GM12872 (cell line): ENCODE measurements at regions not wholly inside any gene's neighbourhood (a gene's known extent, or its start where the extent isn't known, plus 50 kb on each side); places are given as distances from the start of the nearest gene placed in this dataset.

ENCODE experiments used
- CTCF ChIP-seq: IDR thresholded peaks from 3 replicates; pipeline ENCODE4 v1.5.1; 2011; ENCODE audit warnings: low read depth, mild to moderate bottlenecking, low read length, moderate library complexity; ENCODE audit not compliant: insufficient read depth

DNA sequence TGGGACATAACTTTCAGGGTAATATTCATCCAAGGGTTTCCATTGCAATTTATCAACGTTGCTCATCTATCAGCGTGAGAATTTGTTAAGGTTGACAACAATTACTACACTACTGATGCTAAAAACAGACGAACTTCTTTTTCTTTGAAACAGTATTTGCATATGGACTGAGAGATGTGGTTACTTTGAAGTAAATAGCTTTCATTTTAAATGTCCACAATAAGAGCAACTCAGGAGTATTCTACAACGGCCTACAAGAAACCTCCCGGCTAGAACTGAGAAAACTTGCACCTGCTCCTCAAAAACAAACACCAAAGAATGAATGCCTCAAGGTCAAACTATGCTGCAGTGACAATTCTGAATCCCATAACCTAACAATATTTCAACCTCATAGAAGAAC, 238.4 kb downstream of the IRS2 start:
- no peak for TF ChIP-seq CTCF

DNA sequence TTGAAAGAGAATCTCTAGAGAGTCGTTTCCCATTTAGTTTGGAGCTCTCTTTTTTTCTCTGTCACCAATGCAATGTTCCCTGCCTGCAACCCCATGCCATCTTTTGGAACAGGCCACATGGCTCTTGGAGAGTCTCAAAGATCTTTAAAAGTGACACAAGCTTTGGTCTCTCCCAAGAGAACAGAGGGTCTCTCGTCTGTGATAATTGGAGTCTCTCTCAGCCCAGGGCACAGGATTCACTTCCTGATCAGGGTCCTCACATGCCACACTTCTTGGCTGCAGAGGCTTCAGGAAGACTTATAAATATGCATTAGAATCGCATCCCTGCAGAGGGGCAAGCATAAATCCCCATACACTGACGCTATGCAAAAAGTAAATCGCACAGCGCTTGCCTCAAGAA, 240.5 kb downstream of the IRS2 start:
- no peak for TF ChIP-seq CTCF

DNA sequence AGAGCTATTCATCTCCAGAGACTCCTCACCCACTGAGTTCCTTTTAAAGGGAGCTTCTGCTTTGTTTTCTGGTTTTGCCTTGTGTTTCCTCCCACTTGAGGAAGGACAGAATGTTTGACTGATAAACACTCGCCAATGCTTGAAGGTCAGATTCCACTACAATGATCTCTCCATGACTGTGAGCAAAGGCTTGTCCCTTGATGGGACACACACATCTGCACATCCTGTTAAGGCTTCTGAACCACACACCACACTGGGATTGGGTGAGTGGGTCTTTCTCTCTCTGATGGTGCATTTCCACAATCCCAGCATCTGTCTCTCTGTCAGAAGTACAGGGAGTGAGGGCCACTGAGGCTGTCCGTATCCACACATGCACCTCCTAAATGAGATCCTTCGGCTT, 245.3 kb downstream of the IRS2 start:
- TF ChIP-seq CTCF, result no peak

- no peak for TF ChIP-seq CTCF
Observed at GRCh38 chr13:109537584-109537983, 248.8 kb downstream of the IRS2 start.

- no peak for TF ChIP-seq CTCF
Observed at GRCh38 chr13:109533350-109533749, 253.0 kb downstream of the IRS2 start.

DNA sequence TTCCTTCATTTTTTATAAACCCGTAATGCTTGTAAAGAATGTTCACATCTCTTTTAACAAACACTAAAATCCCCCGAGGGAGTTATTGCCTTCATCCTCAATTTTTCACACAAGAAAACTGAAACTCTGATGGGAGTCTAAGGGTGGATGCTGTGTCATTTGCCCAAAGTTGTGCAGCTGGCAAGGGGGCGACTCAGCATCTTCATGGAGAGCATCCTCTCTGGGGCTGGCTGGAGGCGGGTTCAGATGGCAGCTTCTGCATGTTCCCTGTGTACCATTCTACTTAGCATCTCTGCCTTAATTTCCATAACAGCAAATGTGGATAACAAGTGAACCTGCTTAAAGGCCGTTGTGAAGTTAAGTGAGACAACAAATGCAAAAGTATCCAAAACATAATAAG, 256.4 kb downstream of the IRS2 start:
- no peak for TF ChIP-seq CTCF

- TF ChIP-seq CTCF, result no peak
Observed at GRCh38 chr13:109521719-109522118, 264.7 kb downstream of the IRS2 start.

DNA sequence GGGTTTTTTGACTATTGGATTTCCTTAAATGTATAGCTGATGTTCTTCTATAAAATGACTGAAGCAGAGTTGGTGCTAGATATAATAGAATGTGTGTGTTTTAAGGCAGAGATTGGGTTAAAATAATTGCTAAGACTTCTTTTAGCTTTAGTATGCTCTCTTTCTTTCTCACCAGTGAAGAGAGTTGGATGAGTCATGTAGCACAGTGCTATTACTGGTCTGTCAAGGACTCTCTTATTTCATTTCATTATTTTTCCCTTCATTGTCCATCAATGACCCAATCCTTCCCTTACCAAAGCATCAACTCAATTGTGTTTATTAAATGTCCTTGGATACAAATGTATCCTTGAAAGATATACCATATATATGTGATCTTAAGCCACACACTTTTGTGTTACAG, 268.9 kb downstream of the IRS2 start:
- no peak for TF ChIP-seq CTCF
